Nephron (organoid): ENCODE measurements at regions not wholly inside any gene's neighbourhood (a gene's known extent, or its start where the extent isn't known, plus 50 kb on each side); places are given as distances from the start of the nearest gene placed in this dataset.

Experiments
- H3K27ac Mint-ChIP-seq, 3 experiments: 2 replicates each; pipeline ENCODE4 v1.8.0; 2020; ENCODE audit warnings: mixed read lengths in 3 of 3, mild to moderate bottlenecking in 2 of 3, moderate library complexity in 1 of 3
- H3K27me3 Mint-ChIP-seq: 2 replicates; pipeline ENCODE4 v1.8.0; 2021; ENCODE audit warnings: low read depth, mild to moderate bottlenecking, moderate library complexity, mixed read lengths
- H3K36me3 Mint-ChIP-seq: 2 replicates; pipeline ENCODE4 v1.8.0; 2020; ENCODE audit warnings: low read depth, mixed read lengths
- H3K4me1 Mint-ChIP-seq: 2 replicates; pipeline ENCODE4 v1.8.0; 2020; ENCODE audit warnings: mixed read lengths
- H3K4me3 Mint-ChIP-seq, 3 experiments: 2 replicates each; pipeline ENCODE4 v1.8.0; 2020; ENCODE audit warnings: mild to moderate bottlenecking in 3 of 3, mixed read lengths in 3 of 3, moderate library complexity in 2 of 3
- H3K9me3 Mint-ChIP-seq: 2 replicates; pipeline ENCODE4 v1.8.0; 2020; ENCODE audit warnings: mixed read lengths
- TF ChIP-seq, protein P1 (sequence below), 3 experiments: fragments of 200-600 bp; sonication (generic); IDR thresholded peaks; one replicate each; pipeline ENCODE4 v1.5.0; 2021; ENCODE audit warnings: antibody characterized with exemption in 3 of 3; ENCODE audit not compliant: unreplicated experiment in 3 of 3

DNA sequence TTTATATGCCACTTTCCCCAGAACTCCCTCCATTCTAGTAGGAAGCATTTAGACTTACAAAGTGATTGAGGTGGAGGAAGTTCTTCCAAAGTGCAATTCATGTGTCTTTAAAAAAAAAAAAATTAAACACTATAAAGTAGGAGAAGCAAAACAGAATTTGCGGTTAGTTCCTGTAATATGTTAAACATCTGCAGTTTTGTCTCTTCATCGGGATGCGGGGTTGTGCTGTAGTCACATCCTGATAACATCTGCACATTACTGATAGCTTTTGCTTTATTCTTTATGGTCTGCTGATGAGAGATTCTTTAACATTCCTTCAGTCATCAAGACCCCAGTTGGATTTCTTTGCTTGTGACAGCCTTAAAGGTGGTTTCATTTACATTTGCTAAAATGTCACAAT lies 694.3 kb downstream of the NR2F1-AS1 start:
- peaks cover 4% of the 10 kb centered on the region for H3K27me3 Mint-ChIP-seq
- H3K36me3 Mint-ChIP-seq = peaks cover 5% of the 10 kb centered on the region
- TF ChIP-seq, protein P1, sequence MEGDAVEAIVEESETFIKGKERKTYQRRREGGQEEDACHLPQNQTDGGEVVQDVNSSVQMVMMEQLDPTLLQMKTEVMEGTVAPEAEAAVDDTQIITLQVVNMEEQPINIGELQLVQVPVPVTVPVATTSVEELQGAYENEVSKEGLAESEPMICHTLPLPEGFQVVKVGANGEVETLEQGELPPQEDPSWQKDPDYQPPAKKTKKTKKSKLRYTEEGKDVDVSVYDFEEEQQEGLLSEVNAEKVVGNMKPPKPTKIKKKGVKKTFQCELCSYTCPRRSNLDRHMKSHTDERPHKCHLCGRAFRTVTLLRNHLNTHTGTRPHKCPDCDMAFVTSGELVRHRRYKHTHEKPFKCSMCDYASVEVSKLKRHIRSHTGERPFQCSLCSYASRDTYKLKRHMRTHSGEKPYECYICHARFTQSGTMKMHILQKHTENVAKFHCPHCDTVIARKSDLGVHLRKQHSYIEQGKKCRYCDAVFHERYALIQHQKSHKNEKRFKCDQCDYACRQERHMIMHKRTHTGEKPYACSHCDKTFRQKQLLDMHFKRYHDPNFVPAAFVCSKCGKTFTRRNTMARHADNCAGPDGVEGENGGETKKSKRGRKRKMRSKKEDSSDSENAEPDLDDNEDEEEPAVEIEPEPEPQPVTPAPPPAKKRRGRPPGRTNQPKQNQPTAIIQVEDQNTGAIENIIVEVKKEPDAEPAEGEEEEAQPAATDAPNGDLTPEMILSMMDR (IDR thresholded peaks at IDR 0.05; ENCODE audit: unreplicated experiment in 3 of 3) = no peak
- H3K4me1 Mint-ChIP-seq = peaks cover 25% of the 10 kb centered on the region
- peak overlapping the region; percentile 21 to 81 (median 68) for H3K27ac Mint-ChIP-seq
- peaks cover 7% of the 10 kb centered on the region for H3K9me3 Mint-ChIP-seq
- H3K4me3 Mint-ChIP-seq = no peak overlapping the region

DNA sequence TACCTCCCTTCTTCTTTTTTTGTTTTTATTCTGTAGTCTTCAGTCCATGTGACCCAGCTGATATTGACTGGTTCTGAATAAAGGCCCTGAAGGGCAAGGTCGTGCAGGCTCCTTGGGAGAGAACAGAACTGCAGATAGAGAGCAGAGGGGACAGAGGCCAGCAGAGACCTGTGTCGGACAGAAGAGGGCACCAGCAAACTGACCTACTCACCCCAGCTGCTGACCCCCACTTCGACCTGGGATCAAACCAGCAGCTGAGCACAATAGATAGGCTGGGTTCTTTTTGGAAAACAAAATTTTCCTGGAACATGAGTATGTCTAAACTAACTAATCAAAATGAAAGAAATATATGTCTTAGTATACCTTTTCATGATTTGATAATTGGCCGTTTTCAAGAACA lies 695.1 kb downstream of the NR2F1-AS1 start:
- Mint-ChIP-seq H3K4me3 (no peak overlapping the region), H3K36me3 (no peaks in the 10 kb centered on the region), H3K4me1 (peaks cover 25% of the 10 kb centered on the region), H3K27me3 (peaks cover 4% of the 10 kb centered on the region), H3K27ac (peak overlapping the region in 1 of 3 experiments; percentile 30), H3K9me3 (peaks cover under 1% of the 10 kb centered on the region)
- TF ChIP-seq, protein P1 (IDR thresholded peaks at IDR 0.05; ENCODE audit: unreplicated experiment in 3 of 3) = peak in 1 of 3 experiments; percentile 17

DNA sequence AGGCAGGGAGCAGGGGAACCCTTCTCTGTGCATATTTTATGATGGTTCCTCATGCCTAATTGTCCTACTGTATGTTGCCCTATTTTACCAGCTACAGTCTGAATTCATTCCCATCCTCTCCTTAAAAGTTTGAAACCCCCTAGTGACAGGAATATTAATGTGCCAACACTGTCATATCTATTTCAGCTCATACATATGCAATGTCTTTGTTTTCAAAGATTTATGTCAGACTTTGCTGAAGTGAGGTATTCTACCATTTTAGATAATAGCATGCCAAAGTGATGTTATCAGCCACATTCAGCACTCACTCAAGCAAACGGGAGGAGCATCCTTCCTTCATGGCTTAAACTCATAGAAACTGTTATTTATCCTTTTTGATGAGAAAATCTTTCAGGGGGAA lies 696.5 kb downstream of the NR2F1-AS1 start:
- no peaks in the 10 kb centered on the region for H3K36me3 Mint-ChIP-seq
- peaks cover 4% of the 10 kb centered on the region for H3K27me3 Mint-ChIP-seq
- no peak overlapping the region for H3K4me3 Mint-ChIP-seq
- peak overlapping the region; percentile 65 to 94 (median 86) for H3K27ac Mint-ChIP-seq
- H3K9me3 Mint-ChIP-seq = no peaks in the 10 kb centered on the region
- TF ChIP-seq, protein P1 (IDR thresholded peaks at IDR 0.05; ENCODE audit: unreplicated experiment in 3 of 3) = no peak
- H3K4me1 Mint-ChIP-seq = peaks cover 32% of the 10 kb centered on the region

DNA sequence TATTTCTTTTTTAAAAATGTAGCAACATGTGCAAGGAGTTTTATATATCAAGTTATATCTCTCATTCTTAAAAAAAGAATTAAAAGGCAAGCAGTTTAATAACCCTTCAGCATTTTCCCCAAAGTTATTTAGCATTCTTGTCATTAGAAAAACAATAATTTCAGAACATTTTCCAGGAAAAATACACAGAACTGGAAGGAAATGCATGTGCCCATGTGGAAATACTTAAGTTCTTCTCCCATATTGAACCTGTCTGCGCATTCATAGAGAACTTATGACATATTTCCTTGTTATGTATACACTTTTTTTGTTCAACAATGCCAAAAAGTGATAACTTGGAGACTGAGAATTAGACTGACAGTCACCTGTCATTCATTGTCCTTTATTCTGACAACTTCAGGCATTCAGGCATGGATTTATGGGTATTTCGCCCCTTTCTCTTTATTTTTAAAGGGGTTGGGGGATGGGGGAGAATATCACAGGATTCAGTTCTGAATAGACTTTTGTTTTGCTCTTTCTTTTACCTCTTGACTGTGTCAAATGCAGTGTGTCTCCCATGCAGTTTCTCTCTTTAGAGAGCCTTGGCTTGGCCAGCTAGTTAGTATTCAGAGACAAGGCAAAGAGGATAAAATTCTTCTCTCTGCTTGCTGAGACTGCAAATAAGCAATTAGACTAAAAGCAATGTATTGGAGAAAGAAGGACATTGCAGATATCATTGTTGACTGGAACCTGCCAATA lies 701.0 kb downstream of the NR2F1-AS1 start:
- H3K36me3 Mint-ChIP-seq = peaks cover 8% of the 10 kb centered on the region
- TF ChIP-seq, protein P1 (IDR thresholded peaks at IDR 0.05; ENCODE audit: unreplicated experiment in 3 of 3) = no peak
- H3K9me3 Mint-ChIP-seq = peaks cover 18% of the 10 kb centered on the region
- peak overlapping the region in 1 of 3 experiments; percentile 63 for H3K27ac Mint-ChIP-seq
- H3K4me1 Mint-ChIP-seq = peaks cover 29% of the 10 kb centered on the region
- peaks cover 4% of the 10 kb centered on the region for H3K27me3 Mint-ChIP-seq
- no peak overlapping the region for H3K4me3 Mint-ChIP-seq

DNA sequence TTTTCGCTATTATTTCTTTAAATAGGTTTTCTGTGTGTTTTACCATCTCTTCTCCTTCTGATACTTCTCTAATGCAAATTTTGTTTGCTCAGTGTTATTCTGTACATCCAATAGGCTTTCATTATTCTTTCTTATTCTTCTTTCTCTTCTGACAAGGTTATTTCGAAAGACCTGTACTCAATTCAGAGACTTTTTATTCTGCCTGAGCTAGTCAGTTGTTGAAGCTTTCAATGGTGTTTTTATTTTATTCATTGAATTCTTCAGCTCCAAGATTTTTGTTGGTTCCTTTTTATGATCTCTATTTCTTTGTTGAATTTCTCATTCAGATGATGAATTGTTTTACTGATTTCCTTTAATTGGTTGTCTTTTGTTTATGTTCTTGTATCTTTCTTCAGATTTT lies 706.2 kb downstream of the NR2F1-AS1 start:
- Mint-ChIP-seq H3K4me1 (peaks cover 5% of the 10 kb centered on the region), H3K9me3 (peaks cover 49% of the 10 kb centered on the region), H3K36me3 (peaks cover 21% of the 10 kb centered on the region), H3K27me3 (no peaks in the 10 kb centered on the region), H3K4me3 (no peak overlapping the region), H3K27ac (no peak overlapping the region)
- TF ChIP-seq, protein P1 (IDR thresholded peaks at IDR 0.05; ENCODE audit: unreplicated experiment in 3 of 3) = no peak

DNA sequence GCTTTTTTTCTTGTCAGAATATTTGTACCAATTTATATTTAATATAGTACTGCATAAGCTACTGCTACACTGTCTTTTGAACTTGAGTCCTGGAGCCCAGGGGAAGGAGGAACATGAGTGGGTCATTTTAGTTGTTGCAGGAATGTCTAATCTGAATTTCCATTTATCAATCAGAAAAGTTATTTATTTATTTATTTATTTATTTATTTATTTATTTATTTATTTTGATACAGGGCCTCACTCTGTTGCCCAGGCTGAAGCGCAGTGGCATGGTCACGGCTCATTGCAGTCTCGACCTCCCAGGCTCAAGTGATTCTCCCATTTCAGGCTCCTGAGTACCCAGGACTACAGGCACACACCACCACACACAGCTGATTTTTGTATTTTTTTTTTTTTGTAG lies 712.6 kb downstream of the NR2F1-AS1 start:
- no peak overlapping the region for H3K4me3 Mint-ChIP-seq
- no peaks in the 10 kb centered on the region for H3K4me1 Mint-ChIP-seq
- peaks cover 12% of the 10 kb centered on the region for H3K36me3 Mint-ChIP-seq
- H3K27ac Mint-ChIP-seq = no peak overlapping the region
- TF ChIP-seq, protein P1 (IDR thresholded peaks at IDR 0.05; ENCODE audit: unreplicated experiment in 3 of 3) = no peak
- H3K27me3 Mint-ChIP-seq = no peaks in the 10 kb centered on the region
- peaks cover 24% of the 10 kb centered on the region for H3K9me3 Mint-ChIP-seq
